GM12873 (cell line): ENCODE measurements at regions not wholly inside any gene's neighbourhood (a gene's known extent, or its start where the extent isn't known, plus 50 kb on each side); places are given as distances from the start of the nearest gene placed in this dataset.

ENCODE experiments used
- CTCF ChIP-seq: IDR thresholded peaks from 2 replicates; pipeline ENCODE4 v1.5.1; 2012; ENCODE audit warnings: low read depth, mild to moderate bottlenecking, moderate library complexity, low read length, control low read depth; ENCODE audit not compliant: insufficient read depth; ENCODE audit errors: missing control alignments

- no peak for TF ChIP-seq CTCF
These were observed 91.7 kb downstream of the PPP1R2C start for GRCh38 chrX:42686296-42686695.

- no peak for TF ChIP-seq CTCF
These were observed 93.9 kb downstream of the PPP1R2C start for GRCh38 chrX:42684065-42684464.

- TF ChIP-seq CTCF: no peak
These were observed 97.3 kb downstream of the PPP1R2C start for GRCh38 chrX:42680666-42681065.

- TF ChIP-seq CTCF: peak; percentile 11
These were observed 99.8 kb downstream of the PPP1R2C start for GRCh38 chrX:42678133-42678532.

- TF ChIP-seq CTCF: no peak
These were observed 104.6 kb downstream of the PPP1R2C start for GRCh38 chrX:42673301-42673810.

- TF ChIP-seq CTCF: no peak
These were observed 113.3 kb downstream of the PPP1R2C start for GRCh38 chrX:42664680-42665079.

GRCh38 chrX:42628471-42628870, 149.5 kb downstream of the PPP1R2C start:
- TF ChIP-seq CTCF: no peak
